NCI-H460 (cell line): ENCODE measurements at regions not wholly inside any gene's neighbourhood (a gene's known extent, or its start where the extent isn't known, plus 50 kb on each side); places are given as distances from the start of the nearest gene placed in this dataset.
"Not testable (repeated sequence)": the region's sequence is repeated elsewhere in the genome, so short reads cannot be mapped to it uniquely, and the experiment has no call there.

Experiments
- DNase-seq: peaks from one replicate; pipeline ENCODE4 v3.0.0-alpha.2; 2016; ENCODE audit warnings: low read depth; ENCODE audit errors: extremely low read depth

DNA sequence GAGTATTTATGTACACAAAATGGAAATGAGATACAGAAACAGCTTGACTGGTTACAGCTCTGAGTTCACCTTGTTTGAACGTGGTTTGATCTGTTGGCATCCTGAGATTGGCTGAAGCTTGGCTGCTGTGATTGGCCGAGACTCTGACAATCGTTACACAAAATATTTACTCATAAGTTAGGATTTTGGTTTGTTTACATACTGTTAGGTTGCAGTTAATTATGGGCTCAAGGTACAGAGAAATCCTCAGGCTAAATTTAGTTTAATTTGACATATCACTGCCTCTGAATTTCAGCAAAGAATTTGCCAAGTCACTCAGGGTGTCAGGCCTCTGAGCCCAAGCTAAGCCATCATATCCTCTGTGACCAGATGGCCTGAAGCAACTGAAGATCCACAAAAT lies 227.3 kb downstream of the COPRS start:
- no peak for DNase-seq

DNA sequence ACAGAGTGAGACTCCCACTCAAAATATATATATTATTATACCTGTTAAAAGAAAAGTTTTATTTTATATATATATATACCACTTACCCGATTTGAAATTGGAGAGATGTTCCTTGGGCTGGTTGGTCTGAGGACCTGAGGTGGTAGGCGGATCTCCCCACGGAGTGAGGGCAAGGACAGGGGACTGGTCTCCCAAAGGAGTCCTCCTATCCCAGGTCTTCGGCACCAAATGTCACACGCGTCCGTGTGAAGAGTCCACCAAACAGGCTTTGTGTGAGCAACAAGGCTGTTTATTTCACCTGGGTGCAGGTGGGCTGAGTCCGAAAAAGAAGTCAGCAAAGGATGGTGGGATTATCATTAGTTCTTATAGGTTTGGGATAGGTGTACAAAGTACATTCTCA lies 228.2 kb downstream of the COPRS start:
- DNase-seq: not testable (repeated sequence)

DNA sequence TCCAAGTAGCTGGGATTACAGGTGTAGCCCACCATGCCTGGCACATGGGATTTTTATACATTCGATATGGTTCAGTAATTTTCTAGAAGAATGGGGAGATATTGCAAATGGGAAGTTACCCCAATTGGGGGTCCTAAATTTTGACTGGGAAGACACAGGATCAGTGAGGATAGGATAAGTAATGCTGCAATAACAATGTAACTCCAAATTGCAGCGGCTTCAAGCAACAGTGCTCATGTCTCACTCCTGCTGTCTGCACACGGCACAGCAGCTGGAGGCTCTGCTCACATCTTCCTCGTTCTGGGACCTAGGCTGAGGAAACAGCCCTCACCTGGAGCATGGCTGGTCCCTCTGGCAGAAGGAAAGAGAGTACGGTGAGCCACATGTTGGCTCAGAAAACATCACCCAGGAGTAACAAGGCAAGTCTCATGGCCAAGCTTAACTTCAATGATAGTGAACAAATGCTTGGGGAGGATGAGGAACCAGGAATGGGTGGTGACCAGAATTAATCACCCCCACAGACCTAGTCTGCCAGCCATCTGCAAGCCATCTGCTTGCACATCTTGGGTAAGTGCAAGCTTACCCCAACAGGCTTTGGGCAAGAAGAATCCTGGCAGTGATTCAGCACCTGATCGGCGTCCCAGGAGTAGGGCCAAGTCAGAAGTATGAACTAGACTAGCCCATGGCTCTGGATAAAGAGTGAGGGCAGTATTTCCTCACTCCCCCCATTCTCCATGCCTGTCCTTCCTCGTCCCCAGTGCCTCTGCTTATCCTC lies 229.2 kb downstream of the COPRS start:
- no peak for DNase-seq

DNA sequence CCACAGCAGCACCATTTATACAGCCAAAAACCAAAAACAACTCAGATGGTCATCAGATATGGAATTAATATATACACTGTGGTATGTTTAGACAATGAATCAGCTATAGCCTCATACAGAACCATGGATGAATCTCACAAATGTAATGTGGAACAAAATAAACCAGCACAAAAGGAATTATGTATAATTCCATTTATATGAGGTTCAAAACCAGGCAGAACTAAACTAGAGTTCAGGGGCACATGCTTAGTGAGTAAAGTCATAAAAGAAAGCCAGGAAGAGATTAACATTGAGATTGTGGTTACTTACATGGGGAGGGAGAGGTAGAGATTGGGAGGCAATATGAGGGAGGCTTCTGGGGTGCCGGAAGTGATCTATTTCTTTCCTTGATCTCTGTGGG lies 231.1 kb downstream of the COPRS start:
- no peak for DNase-seq

DNA sequence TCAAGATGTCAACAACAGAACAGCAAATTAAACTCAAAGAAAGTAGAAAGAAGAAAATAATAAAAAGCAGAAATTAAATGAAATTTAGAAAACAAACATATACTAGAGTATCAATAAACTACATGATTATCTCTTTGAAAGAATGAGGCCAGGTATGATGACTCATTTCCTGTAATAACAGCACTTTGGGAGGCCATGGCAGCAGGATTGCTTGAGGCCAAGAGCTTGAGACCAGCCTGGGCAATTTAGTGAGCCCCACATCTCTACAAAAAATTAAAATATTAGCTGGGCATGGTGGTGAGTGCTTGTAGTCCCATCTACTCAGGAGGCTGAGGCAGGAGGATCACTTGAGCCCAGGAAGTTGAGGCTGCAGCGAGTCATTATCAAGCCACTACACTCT lies 232.5 kb downstream of the RAB11FIP4 start:
- DNase-seq: no peak

DNA sequence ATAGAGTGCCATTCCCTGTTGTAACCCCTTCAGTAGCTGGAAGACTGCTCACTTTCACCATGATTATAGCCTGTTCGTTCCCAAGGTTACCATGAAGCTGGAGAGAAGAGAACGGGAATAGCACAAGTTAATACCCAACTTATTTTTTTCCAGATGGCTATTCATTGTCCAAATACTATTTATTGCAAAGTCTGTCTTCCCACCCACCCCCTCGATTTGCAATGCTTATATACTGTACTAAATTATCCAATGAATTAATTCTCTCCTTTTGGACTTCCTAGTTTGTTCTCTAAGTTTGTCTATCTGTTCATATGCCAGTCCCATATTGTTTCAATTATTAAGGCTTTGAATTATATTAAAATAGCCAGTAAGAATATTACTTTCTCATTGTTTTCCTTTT lies 231.0 kb downstream of the RAB11FIP4 start:
- no peak for DNase-seq

DNA sequence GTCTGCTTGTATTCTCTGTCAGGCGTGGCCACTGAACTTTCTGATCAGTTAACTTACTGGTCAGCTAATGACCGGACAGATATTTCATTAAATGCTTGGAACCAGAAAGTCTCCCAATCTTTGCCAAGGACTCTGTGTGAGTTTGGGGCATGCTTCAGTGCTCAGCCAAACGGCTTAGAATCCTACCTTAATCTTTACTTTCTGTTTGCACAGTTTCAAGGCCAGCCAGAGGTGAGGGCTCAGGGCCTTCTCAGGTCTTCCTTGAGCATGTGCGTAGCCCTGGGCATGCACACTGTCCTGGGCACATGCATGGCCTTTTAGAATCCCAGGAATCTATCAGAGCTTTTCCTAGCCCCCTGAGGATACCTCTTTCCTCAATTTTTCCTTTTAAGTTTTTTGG lies 230.1 kb downstream of the RAB11FIP4 start:
- DNase-seq: no peak

DNA sequence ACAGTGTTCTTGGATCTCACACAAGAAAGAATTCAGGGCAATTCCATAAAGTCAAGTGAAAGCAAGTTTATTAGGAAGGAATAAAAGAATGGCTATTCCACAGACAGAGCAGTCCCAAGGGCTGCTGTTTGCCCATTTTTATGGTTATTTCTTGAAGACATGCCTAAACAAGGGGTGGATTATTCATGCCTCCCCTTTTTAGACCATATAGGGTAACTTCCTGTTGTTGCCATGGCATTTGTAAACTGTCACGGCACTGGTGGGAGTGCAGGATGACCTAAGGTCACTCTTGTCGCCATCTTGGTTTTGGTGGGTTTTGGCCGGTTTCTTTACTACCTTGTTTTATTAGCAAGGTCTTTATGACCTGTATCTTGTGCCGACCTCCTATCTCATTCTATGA lies 219.6 kb downstream of the RAB11FIP4 start:
- DNase-seq: not testable (repeated sequence)

DNA sequence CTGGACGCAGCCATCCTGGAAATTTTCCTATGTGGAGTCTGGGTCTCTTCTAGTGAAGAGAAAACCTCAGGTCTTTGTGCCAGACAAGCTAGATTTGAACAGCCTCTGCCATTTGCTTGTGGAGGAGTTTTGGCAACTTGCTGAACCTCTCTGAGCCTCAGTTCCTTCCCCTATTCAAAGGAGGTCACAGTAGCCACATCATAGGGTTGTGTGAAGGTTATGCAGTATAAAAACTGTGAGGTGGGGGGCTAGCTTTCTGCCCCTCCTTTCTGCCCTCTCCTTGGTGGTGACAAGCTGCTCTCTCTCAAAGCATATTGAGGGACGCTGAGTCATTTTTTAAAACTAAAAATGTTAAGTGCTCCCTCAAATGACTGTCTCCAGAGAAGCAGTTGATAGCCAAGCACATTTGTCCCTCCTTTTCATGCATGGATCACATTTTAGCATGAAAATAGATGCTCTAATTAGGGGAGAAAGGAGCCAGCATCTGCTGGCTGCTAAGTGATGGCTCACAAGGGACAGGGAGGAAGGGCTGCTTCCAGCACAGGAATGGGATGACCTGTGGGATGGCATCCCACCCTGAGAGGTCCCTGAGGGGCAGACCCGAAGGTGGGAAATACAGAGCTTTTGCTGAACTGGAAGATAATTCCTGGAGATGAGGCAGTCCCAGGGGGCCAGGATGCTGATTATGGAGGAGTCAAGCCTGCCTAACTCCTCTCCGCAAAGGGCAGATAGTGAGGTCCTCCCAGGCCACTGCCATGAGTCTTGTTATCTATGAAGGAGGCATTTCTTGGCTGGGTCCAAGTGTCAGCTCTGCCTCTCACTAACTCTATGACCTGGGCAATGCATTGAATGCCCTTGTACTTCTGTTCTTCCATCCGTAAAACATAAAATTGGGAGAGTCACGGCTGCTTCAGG lies 218.8 kb downstream of the RAB11FIP4 start:
- DNase-seq: no peak

DNA sequence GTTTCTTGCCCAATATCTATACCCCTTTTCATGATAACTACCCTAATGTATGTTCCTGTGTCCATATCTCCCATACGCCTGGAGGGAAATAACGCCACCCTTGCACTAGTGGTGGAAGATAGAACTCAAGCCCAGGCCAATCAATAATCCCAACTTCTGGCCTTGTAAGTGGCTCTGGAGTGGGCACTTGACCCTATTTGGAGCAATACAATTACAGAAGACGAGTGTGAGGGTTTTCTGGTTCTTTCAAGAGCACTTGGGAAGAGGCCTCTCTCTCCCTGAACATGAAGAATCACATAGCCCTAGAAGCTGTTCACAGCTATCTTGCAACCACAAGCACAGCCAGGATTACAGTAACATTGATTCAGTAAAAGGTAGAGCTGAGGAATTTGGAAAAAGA lies 217.9 kb downstream of the RAB11FIP4 start:
- DNase-seq: no peak

DNA sequence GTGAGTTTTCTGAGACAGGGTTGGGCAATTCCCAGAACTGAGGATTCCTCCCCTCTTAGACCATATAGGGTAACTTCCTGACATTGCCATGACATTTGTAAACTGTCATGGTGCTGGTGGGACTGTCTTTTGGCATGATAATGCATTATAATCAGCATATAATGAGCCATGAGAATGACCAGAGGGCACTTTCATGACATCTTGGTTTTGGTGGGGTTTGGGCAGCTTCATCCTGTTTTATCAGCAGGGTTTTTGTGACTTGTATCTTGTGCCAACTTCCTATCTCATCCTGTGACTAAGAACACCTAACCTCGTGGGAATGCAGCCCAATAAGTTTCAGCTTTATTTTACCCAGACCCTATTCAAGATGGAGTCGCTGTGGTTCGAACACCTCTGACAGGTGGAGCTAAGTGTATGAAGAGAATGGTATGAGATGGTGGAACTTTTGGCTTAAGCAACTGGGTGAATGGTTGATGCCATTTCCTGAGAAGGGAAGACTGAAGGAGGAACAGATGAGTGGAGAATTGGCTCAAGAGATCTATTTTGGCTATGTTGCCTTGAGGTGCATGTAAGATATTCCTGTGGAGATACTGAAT lies 217.3 kb downstream of the RAB11FIP4 start:
- no peak for DNase-seq

DNA sequence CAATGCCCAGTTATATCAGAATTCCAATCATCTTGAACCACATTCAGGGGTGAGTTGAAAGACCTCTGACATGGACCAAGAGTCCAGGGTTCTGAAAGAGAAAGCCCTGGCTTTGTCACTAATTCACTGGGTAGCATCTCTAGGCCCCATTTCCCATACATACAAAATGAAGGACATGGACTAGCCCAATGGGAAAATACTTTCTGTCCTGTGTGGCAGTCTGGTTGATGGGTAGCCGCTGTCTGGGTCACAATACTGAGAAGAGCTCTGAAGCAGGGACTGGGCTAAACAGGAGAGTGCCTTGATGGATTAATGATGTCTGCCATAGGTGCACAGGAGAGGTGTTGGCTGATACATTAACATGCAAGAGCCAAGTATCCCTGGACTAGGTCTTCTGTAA lies 214.3 kb downstream of the RAB11FIP4 start:
- no peak for DNase-seq

DNA sequence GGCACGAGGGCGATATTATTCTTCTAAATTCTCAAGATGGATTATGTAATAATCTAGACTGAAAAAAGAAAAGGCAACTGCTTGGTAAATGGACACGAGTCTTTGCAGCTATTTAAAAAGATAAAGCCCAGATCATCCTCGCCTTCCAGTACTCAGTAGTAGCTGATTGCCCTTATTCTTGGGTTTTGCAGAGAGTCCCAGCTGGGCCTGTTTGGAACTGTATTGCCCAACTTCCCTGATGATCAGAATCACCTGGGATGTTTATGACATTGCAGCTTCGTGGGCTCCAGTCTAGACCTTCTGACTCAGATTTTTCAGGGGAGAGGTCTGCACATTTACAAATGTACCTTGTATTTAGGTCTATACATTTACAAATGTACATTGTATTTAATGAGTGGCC lies 213.5 kb downstream of the RAB11FIP4 start:
- DNase-seq: no peak

DNA sequence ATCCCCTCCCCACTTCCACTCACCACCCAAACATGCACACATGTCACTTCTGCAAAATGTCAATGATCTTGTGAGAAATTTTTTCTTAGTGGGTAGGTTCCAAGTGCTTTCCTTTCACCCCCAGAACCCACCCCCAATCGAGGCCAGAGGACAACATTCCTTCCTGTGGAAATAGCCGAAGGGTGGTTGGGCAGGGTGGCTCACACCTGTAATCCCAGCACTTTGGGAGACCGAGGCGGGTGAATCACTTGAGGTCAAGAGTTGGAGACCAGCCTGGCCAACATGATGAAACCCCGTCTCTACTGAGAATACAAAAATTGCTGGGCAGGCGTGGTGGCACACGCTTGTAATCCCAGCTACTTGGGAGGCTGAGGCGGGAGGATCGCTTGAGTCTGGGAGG lies 208.7 kb downstream of the RAB11FIP4 start:
- not testable (repeated sequence) for DNase-seq

DNA sequence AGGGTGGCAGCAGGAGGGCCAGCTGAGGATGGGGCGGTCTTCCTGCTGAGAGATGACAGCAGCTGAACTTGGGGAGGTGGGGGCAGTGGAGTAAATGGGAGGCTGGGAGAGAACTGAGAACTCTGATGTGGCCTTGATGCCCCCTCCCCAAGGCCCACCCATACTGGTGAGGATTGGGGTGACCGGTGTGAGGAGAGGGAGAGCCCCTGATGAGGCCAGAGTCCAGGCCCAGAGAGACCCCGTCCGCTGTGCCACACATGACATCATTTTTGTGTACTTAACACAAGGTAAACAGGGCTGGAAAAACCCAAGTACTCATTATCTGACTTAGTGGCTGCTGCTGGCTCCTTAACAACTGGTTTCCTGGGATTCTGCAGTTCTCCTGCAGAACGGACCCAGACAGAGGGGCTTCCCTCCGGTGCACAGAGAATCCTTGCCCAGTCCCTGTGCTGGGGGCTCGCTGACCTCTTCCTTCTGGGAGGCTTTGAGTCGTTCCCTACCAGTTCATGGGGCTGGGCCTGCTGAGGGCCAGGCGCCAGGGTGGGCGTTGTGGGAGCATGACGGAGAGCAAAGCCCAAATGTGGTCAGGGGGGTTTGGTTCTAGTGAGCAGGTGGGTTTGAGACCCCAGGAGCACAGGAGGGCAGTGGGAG lies 207.6 kb downstream of the RAB11FIP4 start:
- DNase-seq: no peak

DNA sequence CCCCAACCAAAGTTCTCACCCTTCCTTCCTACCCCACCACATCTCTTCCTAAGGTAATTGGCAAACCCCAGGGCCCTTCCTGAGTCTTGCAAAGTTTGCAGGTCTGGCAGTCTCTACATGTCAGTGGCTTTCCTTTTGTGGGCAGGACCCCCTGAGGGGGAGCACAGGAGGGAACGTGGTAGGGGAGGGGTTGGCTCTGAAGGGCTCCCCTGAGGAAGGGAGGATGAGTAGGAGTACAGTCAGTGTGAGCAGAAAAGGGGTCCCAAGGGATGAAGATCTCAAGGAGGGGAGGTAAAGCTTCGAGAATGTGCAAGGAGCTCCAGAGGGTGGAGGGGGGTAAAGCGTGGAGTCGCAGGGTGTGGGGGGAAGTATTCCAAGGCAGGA lies 206.9 kb downstream of the RAB11FIP4 start:
- DNase-seq: no peak

DNA sequence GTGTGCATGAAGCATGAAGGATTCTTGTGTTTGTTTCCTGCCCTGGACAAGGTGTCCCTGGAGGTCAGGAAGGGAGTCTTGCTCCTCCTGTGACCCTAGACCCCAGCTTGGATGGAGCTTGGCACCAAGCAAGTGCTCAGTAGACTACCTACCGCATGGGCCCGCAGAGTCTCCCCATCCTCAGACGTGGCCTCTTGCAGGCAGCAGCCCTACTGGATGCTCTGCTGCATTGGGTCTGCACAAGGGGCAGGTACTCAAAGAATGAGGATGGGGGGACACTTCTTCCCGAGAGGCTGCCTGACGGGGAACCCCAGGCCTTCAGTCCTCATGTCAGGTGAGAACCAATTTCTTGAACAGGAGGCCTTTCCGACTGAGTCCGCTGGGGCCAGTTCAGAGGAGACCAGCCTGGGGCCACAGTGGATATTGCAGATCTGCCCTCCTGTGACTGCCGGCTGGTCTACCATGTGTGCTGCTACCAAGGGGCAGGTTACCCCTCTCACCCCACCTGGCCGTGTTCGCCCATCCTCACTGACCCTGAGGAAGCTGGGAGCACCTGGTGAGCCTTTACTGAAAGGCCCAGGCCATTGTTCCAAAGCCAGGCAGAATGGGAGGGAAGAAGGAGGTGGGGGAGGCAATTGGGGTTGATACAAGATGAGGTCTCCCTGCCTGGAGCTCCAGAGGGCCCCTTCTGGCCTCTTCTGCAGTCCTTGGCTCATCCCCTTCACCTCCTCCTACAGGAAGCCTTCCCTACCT lies 206.3 kb downstream of the RAB11FIP4 start:
- no peak for DNase-seq

DNA sequence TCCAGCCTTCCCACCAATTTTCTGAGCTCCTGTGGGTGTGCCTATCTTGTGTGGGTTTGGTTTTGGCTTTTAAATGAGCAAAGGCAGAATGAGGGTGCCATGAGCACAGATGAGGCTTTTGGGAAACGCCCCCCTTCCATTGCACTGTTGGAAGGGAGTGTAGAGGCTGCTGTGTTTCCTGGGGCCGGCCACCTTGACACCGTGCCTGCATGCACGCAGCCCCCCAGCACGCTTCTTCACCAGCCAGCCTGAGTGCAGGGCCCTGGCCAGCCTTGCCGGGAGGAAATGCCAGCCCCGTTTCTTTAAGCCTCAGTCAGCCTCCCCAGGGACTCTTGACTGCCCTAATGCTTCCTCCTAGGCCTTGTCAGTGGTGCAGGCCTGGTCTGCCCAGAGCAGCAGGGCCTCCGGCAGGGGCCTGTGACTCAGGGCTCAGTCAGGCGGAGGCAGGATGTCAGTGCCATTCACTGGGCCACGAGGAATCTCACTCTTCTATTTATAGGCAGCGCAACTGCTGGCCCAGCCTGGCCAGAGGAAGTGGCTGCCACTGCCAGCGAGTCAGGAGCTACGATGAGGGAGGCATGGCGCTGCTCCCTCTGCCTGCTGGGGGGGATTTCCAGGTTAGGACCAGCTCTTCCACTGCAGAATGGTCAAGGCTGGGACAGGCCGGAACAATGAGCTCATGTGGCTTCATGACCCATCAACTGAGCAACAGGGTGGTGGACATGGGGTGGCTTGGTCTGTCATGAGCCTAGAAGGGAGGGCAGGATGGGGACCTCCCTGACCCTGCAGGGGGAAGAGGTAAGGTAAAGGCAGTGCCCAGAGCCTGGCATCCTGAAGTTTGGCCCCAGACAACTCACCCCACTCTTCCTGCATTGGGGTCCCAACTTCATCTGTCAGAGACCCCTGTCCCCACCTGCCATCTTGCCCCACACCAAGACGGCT lies 205.2 kb downstream of the RAB11FIP4 start:
- DNase-seq: peak; percentile 97

DNA sequence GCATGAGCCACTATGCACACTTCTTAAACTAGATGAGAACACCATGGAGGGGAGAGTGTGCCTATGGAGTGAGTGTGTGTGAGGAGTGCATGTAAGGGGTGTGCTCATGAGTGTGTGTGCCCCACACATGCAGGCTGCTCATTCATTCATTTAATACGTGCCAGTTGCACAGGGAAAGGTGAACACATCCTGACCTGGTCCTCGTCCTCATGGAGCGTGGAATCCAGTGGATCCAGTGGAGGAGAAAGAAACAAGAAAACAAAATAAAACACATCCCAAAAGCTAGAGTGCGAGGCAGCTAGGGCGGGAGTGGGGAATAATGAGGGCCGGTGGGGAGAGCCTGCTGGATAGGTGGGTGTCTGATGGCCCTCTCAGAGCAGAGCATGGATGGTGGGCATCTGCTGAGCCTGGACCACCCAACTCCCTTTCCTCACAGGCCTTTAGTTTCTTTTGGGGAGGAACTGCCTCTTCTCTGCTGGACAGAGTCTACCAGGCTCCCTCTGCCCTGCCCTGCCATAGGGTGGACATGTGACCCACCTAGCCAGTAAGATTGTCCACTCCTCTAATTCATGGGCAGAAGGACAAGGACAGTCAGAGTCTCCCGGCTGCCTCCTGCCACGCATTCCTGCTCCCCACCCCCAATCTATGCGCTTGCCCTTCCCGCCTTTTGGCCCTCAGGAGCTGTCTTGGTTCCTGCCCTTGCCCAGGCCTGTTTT lies 204.3 kb downstream of the RAB11FIP4 start:
- no peak for DNase-seq
